ENCODE measurements at regions not wholly inside any gene's neighbourhood (a gene's known extent, or its start where the extent isn't known, plus 50 kb on each side); places are given as distances from the start of the nearest gene placed in this dataset.
"Not testable (repeated sequence)": the region's sequence is repeated elsewhere in the genome, so short reads cannot be mapped to it uniquely, and the experiment has no call there.

- H3K27ac ChIP-seq (replicated peaks in 1 of 4) = no peak overlapping the region
- no peaks in the 10 kb centered on the region for H3K36me3 ChIP-seq
- no peaks in the 10 kb centered on the region for H3K27me3 ChIP-seq
- TF ChIP-seq POLR2A (IDR thresholded peaks at IDR 0.05; ENCODE audit: low read depth) (no peak), CTCF (IDR thresholded peaks at IDR 0.05) (no peak), EP300 (IDR thresholded peaks at IDR 0.05) (no peak), POLR2AphosphoS5 (IDR thresholded peaks at IDR 0.05) (no peak)
- H3K4me3 ChIP-seq = no peak overlapping the region
- DNase-seq (ENCODE audit: extremely low spot score) = no peak
- H3K9me3 ChIP-seq = no peaks in the 10 kb centered on the region
- no peaks in the 10 kb centered on the region for H3K4me1 ChIP-seq
- WGBS = 90% methylated on average over 5 of the region's 9 CpGs
- intact Hi-C loops (cut with DNase I) = no loop called here
Observed at GRCh38 chr9:31320494-31320893, 1063.9 kb upstream of the ACO1 start.

GRCh38 chr9:31321256-31321655 lies 1063.2 kb upstream of the ACO1 start:
- no peaks in the 10 kb centered on the region for H3K9me3 ChIP-seq
- no peak for DNase-seq (ENCODE audit: extremely low spot score)
- H3K27ac ChIP-seq (replicated peaks in 1 of 4) = no peak overlapping the region
- intact Hi-C loops (cut with DNase I) = no loop called here
- no peaks in the 10 kb centered on the region for H3K36me3 ChIP-seq
- 87% methylated on average over 6 of the region's 6 CpGs for WGBS
- H3K4me3 ChIP-seq = no peak overlapping the region
- no peaks in the 10 kb centered on the region for H3K4me1 ChIP-seq
- no peak for TF ChIP-seq POLR2A (IDR thresholded peaks at IDR 0.05; ENCODE audit: low read depth)
- no peak for TF ChIP-seq EP300 (IDR thresholded peaks at IDR 0.05)
- no peak for TF ChIP-seq POLR2AphosphoS5 (IDR thresholded peaks at IDR 0.05)
- TF ChIP-seq CTCF (IDR thresholded peaks at IDR 0.05) = no peak
- no peaks in the 10 kb centered on the region for H3K27me3 ChIP-seq

- no peak overlapping the region for H3K4me3 ChIP-seq
- no peaks in the 10 kb centered on the region for H3K4me1 ChIP-seq
- intact Hi-C loops (cut with DNase I) = no loop called here
- no peaks in the 10 kb centered on the region for H3K36me3 ChIP-seq
- H3K27ac ChIP-seq (replicated peaks in 1 of 4) = no peak overlapping the region
- WGBS = 67% methylated on average over 1 of the region's 3 CpGs
- TF ChIP-seq CTCF (IDR thresholded peaks at IDR 0.05) = no peak
- TF ChIP-seq POLR2AphosphoS5 (IDR thresholded peaks at IDR 0.05) = no peak
- TF ChIP-seq EP300 (IDR thresholded peaks at IDR 0.05) = no peak
- no peak for TF ChIP-seq POLR2A (IDR thresholded peaks at IDR 0.05; ENCODE audit: low read depth)
- DNase-seq (ENCODE audit: extremely low spot score) = no peak
- H3K9me3 ChIP-seq = no peaks in the 10 kb centered on the region
- no peaks in the 10 kb centered on the region for H3K27me3 ChIP-seq
Observed at GRCh38 chr9:31321686-31322085, 1062.8 kb upstream of the ACO1 start.

- no peaks in the 10 kb centered on the region for H3K36me3 ChIP-seq
- 87% methylated on average over 2 of the region's 2 CpGs for WGBS
- no peak overlapping the region for H3K27ac ChIP-seq (replicated peaks in 1 of 4)
- TF ChIP-seq CTCF (IDR thresholded peaks at IDR 0.05) (no peak), POLR2AphosphoS5 (IDR thresholded peaks at IDR 0.05) (no peak), EP300 (IDR thresholded peaks at IDR 0.05) (no peak), POLR2A (IDR thresholded peaks at IDR 0.05; ENCODE audit: low read depth) (no peak)
- intact Hi-C loops (cut with DNase I) = no loop called here
- H3K4me1 ChIP-seq = no peaks in the 10 kb centered on the region
- no peak overlapping the region for H3K4me3 ChIP-seq
- H3K27me3 ChIP-seq = no peaks in the 10 kb centered on the region
- DNase-seq (ENCODE audit: extremely low spot score) = no peak
- no peaks in the 10 kb centered on the region for H3K9me3 ChIP-seq
Observed at GRCh38 chr9:31323726-31324444, 1060.6 kb upstream of the ACO1 start.

GRCh38 chr9:31325778-31326177 lies 1058.7 kb upstream of the ACO1 start:
- H3K9me3 ChIP-seq = no peaks in the 10 kb centered on the region
- H3K36me3 ChIP-seq = no peaks in the 10 kb centered on the region
- intact Hi-C loops (cut with DNase I) = no loop called here
- no peaks in the 10 kb centered on the region for H3K4me1 ChIP-seq
- no peak for DNase-seq (ENCODE audit: extremely low spot score)
- H3K27me3 ChIP-seq = no peaks in the 10 kb centered on the region
- H3K4me3 ChIP-seq = no peak overlapping the region
- 98% methylated on average over 6 of the region's 6 CpGs for WGBS
- no peak overlapping the region for H3K27ac ChIP-seq (replicated peaks in 1 of 4)
- TF ChIP-seq POLR2AphosphoS5 (IDR thresholded peaks at IDR 0.05) = no peak
- TF ChIP-seq EP300 (IDR thresholded peaks at IDR 0.05) = no peak
- no peak for TF ChIP-seq CTCF (IDR thresholded peaks at IDR 0.05)
- no peak for TF ChIP-seq POLR2A (IDR thresholded peaks at IDR 0.05; ENCODE audit: low read depth)

GRCh38 chr9:31326883-31327282 lies 1057.6 kb upstream of the ACO1 start:
- H3K4me3 ChIP-seq; DNase-seq (ENCODE audit: extremely low spot score); intact Hi-C loops (cut with DNase I); H3K27ac ChIP-seq (replicated peaks in 1 of 4); H3K27me3 ChIP-seq; H3K4me1 ChIP-seq; H3K36me3 ChIP-seq; H3K9me3 ChIP-seq: not testable (repeated sequence)
- WGBS = 96% methylated on average over 11 of the region's 12 CpGs

All from esophagus muscularis mucosa (tissue), 4 donors.